GM19043 (cell line): ENCODE measurements at regions not wholly inside any gene's neighbourhood (a gene's known extent, or its start where the extent isn't known, plus 50 kb on each side); places are given as distances from the start of the nearest gene placed in this dataset.
"Not testable (repeated sequence)": the region's sequence is repeated elsewhere in the genome, so short reads cannot be mapped to it uniquely, and the experiment has no call there.

Experiments used
- ATAC-seq: cut with Tn5 transposase; IDR thresholded peaks from one replicate; pipeline ENCODE4 v1.9.1; 2021; ENCODE audit warnings: low read depth; ENCODE audit not compliant: unreplicated experiment

GRCh38 chr11:98536023-98536422 lies 484.7 kb upstream of the CNTN5 start:
- no peak for ATAC-seq

GRCh38 chr11:98538358-98538757 lies 482.4 kb upstream of the CNTN5 start:
- ATAC-seq: not testable (repeated sequence)

- no peak for ATAC-seq
These were observed 475.1 kb upstream of the CNTN5 start for GRCh38 chr11:98545544-98546175.

GRCh38 chr11:98549571-98549970 lies 471.2 kb upstream of the CNTN5 start:
- no peak for ATAC-seq

GRCh38 chr11:98559961-98560360 lies 460.8 kb upstream of the CNTN5 start:
- no peak for ATAC-seq

- no peak for ATAC-seq
These were observed 459.5 kb upstream of the CNTN5 start for GRCh38 chr11:98561252-98561651.

- ATAC-seq: no peak
These were observed 458.8 kb upstream of the CNTN5 start for GRCh38 chr11:98561877-98562395.

GRCh38 chr11:98564233-98564632 lies 456.5 kb upstream of the CNTN5 start:
- ATAC-seq: no peak

GRCh38 chr11:98564881-98565280 lies 455.9 kb upstream of the CNTN5 start:
- ATAC-seq: no peak

GRCh38 chr11:98565311-98565710 lies 455.4 kb upstream of the CNTN5 start:
- no peak for ATAC-seq

- no peak for ATAC-seq
These were observed 453.8 kb upstream of the CNTN5 start for GRCh38 chr11:98566978-98567377.

- ATAC-seq: no peak
These were observed 452.7 kb upstream of the CNTN5 start for GRCh38 chr11:98568013-98568412.

GRCh38 chr11:98572941-98573340 lies 447.8 kb upstream of the CNTN5 start:
- ATAC-seq: no peak

- no peak for ATAC-seq
These were observed 432.9 kb upstream of the CNTN5 start for GRCh38 chr11:98587884-98588283.

GRCh38 chr11:98589967-98590366 lies 430.8 kb upstream of the CNTN5 start:
- ATAC-seq: no peak

- no peak for ATAC-seq
These were observed 420.6 kb upstream of the CNTN5 start for GRCh38 chr11:98600103-98600502.

- no peak for ATAC-seq
These were observed 419.7 kb upstream of the CNTN5 start for GRCh38 chr11:98600786-98601773.

GRCh38 chr11:98616098-98616655 lies 404.6 kb upstream of the CNTN5 start:
- no peak for ATAC-seq

- ATAC-seq: no peak
These were observed 399.0 kb upstream of the CNTN5 start for GRCh38 chr11:98621767-98622166.

- ATAC-seq: no peak
These were observed 395.2 kb upstream of the CNTN5 start for GRCh38 chr11:98625526-98625925.

- ATAC-seq: no peak
These were observed 390.0 kb upstream of the CNTN5 start for GRCh38 chr11:98630736-98631135.
